Neuronal stem cell (in vitro differentiated cells): ENCODE measurements at regions not wholly inside any gene's neighbourhood (a gene's known extent, or its start where the extent isn't known, plus 50 kb on each side); places are given as distances from the start of the nearest gene placed in this dataset.
"Not testable (repeated sequence)": the region's sequence is repeated elsewhere in the genome, so short reads cannot be mapped to it uniquely, and the experiment has no call there.

Experiments
- DNase-seq: peaks from one replicate; pipeline ENCODE4 v3.0.0-alpha.2; 2013; ENCODE audit warnings: low spot score
- H2AFZ ChIP-seq: one replicate; pipeline ENCODE4 v1.6.1; 2013; ENCODE audit warnings: mild to moderate bottlenecking, low read length, inconsistent platforms
- H2AK5ac ChIP-seq: 2 replicates; pipeline ENCODE4 v1.6.1; 2013; ENCODE audit warnings: low read depth, mild to moderate bottlenecking, inconsistent platforms, low read length, moderate library complexity, mixed read lengths
- H2BK120ac ChIP-seq: 2 replicates; pipeline ENCODE4 v1.6.1; 2013; ENCODE audit warnings: low read depth, mild to moderate bottlenecking, inconsistent platforms, low read length, moderate library complexity, mixed read lengths
- H2BK12ac ChIP-seq: one replicate; pipeline ENCODE4 v1.6.1; 2013; ENCODE audit warnings: low read length, inconsistent platforms
- H2BK15ac ChIP-seq: 2 replicates; pipeline ENCODE4 v1.6.1; 2013; ENCODE audit warnings: mild to moderate bottlenecking, low read length, inconsistent platforms, mixed read lengths
- H2BK5ac ChIP-seq: one replicate; pipeline ENCODE4 v1.6.1; 2013; ENCODE audit warnings: inconsistent platforms, mild to moderate bottlenecking, low read length, moderate library complexity
- H3K14ac ChIP-seq: one replicate; pipeline ENCODE4 v1.6.1; 2013; ENCODE audit warnings: low read length, inconsistent platforms
- H3K18ac ChIP-seq: 2 replicates; pipeline ENCODE4 v1.6.1; 2013; ENCODE audit warnings: low read length, inconsistent platforms
- H3K23ac ChIP-seq: 2 replicates; pipeline ENCODE4 v1.6.1; 2013; ENCODE audit warnings: low read depth, mild to moderate bottlenecking, mixed read lengths, low read length, inconsistent platforms; ENCODE audit not compliant: poor library complexity
- H3K27ac ChIP-seq: replicated peaks from 3 replicates; pipeline ENCODE4 v1.5.1; 2013; ENCODE audit warnings: low read length, inconsistent platforms
- H3K27me3 ChIP-seq, 3 experiments: 2 replicates each; pipeline ENCODE4 v1.6.1; 2013; ENCODE audit warnings: low read length in 3 of 3, mild to moderate bottlenecking in 2 of 3, inconsistent platforms in 1 of 3, low read depth in 1 of 3, mixed read lengths in 1 of 3, moderate library complexity in 1 of 3; ENCODE audit not compliant: control insufficient read depth in 3 of 3, insufficient read depth in 3 of 3
- H3K36me3 ChIP-seq, 2 donors: replicated peaks in 1 of 2; 2 replicates each; pipeline ENCODE4 v1.6.1; 2013; ENCODE audit warnings: low read length in 2 of 2; ENCODE audit not compliant: control insufficient read depth in 2 of 2, insufficient read depth in 2 of 2
- H3K4ac ChIP-seq: 2 replicates; pipeline ENCODE4 v1.6.1; 2013; ENCODE audit warnings: inconsistent platforms, mild to moderate bottlenecking, low read length, moderate library complexity
- H3K4me1 ChIP-seq, 2 donors: 1 replicate in 1 of 2; 2 replicates in 1 of 2; pipeline ENCODE4 v1.6.1; 2013; ENCODE audit warnings: low read length in 2 of 2, low read depth in 1 of 2; ENCODE audit not compliant: control insufficient read depth in 2 of 2, insufficient read depth in 1 of 2
- H3K4me2 ChIP-seq: one replicate; pipeline ENCODE4 v1.6.1; 2013; ENCODE audit warnings: mild to moderate bottlenecking, low read length, inconsistent platforms; ENCODE audit not compliant: insufficient read depth, poor library complexity, severe bottlenecking
- H3K4me3 ChIP-seq, 2 donors: 2 replicates each; pipeline ENCODE4 v1.5.1; 2013; ENCODE audit warnings: low read length in 2 of 2, mild to moderate bottlenecking in 2 of 2, inconsistent platforms in 1 of 2, moderate library complexity in 1 of 2
- H3K79me1 ChIP-seq: one replicate; pipeline ENCODE4 v1.6.1; 2013; ENCODE audit warnings: low read depth, mild to moderate bottlenecking, inconsistent platforms, low read length, moderate library complexity
- H3K9ac ChIP-seq: one replicate; pipeline ENCODE4 v1.6.1; 2013; ENCODE audit warnings: mild to moderate bottlenecking, low read depth, low read length, inconsistent platforms; ENCODE audit not compliant: poor library complexity
- H3K9me3 ChIP-seq, 2 donors: replicated peaks in 1 of 2; 2 replicates each; pipeline versions ENCODE3 to v1.6.1; 2013; ENCODE audit warnings: low read length in 2 of 2, mild to moderate bottlenecking in 2 of 2, inconsistent platforms in 1 of 2, low read depth in 1 of 2, mixed read lengths in 1 of 2, moderate library complexity in 1 of 2; ENCODE audit not compliant: control insufficient read depth in 2 of 2, insufficient read depth in 1 of 2
- H4K8ac ChIP-seq: one replicate; pipeline ENCODE4 v1.6.1; 2013; ENCODE audit warnings: low read depth, mild to moderate bottlenecking, inconsistent platforms, low read length, moderate library complexity
- H4K91ac ChIP-seq: one replicate; pipeline ENCODE4 v1.6.1; 2013; ENCODE audit warnings: low read length, low read depth, mild to moderate bottlenecking, inconsistent platforms; ENCODE audit not compliant: poor library complexity
- WGBS, 2 donors: extraction: QIAGEN DNeasy Blood & Tissue Kit; methylation state at CpG; one replicate each; pipeline ENCODE4 v1.1.7; 2013; ENCODE audit warnings: missing lambda C conversion rate in 2 of 2, mixed read lengths in 1 of 2; ENCODE audit not compliant: insufficient read length in 2 of 2, insufficient replicate concordance in 1 of 2; ENCODE audit errors: extremely low coverage in 2 of 2; 5-methylcytosine and 5-hydroxymethylcytosine counted together

DNA sequence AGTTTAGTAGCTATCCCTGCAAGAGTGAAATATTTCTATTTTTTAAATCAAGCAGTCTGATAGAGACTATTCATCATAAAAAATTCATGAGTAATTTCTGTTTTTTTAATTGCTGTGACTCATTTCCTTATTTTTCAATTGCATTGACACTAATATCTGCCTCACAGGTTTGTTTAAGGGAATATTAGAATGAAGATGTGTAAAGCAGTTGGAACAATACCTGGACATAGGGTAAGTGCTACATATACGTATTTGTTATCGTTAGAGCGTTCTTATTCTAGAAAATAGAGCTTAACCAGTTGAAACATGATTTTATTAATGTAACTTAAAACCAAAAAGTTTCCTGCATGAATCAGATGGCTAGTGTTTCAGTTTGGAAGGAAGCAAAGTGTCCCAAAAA lies 2211.3 kb downstream of the PCDH7 start:
- H3K18ac ChIP-seq: no peak overlapping the region
- no peak overlapping the region for H3K4me2 ChIP-seq
- H3K9me3 ChIP-seq: no peaks in the 10 kb centered on the region
- H3K79me1 ChIP-seq: no peaks in the 10 kb centered on the region
- no peak overlapping the region for H2BK5ac ChIP-seq
- no peak overlapping the region for H4K8ac ChIP-seq
- H3K4me1 ChIP-seq: no peaks in the 10 kb centered on the region
- no peak overlapping the region for H3K14ac ChIP-seq
- H2BK12ac ChIP-seq: no peak overlapping the region
- H3K4me3 ChIP-seq: no peak overlapping the region
- H3K36me3 ChIP-seq: no peaks in the 10 kb centered on the region
- H2AFZ ChIP-seq: no peak overlapping the region
- no peaks in the 10 kb centered on the region for H3K27me3 ChIP-seq
- WGBS, 2 donors: no CpG with 5 or more reads among the region's 3 CpGs
- no peak overlapping the region for H2BK120ac ChIP-seq
- no peak overlapping the region for H3K4ac ChIP-seq
- no peak overlapping the region for H4K91ac ChIP-seq
- H3K23ac ChIP-seq: no peak overlapping the region
- no peak for DNase-seq
- no peak overlapping the region for H3K27ac ChIP-seq
- H3K9ac ChIP-seq: no peak overlapping the region
- H2BK15ac ChIP-seq: no peak overlapping the region
- H2AK5ac ChIP-seq: no peak overlapping the region

DNA sequence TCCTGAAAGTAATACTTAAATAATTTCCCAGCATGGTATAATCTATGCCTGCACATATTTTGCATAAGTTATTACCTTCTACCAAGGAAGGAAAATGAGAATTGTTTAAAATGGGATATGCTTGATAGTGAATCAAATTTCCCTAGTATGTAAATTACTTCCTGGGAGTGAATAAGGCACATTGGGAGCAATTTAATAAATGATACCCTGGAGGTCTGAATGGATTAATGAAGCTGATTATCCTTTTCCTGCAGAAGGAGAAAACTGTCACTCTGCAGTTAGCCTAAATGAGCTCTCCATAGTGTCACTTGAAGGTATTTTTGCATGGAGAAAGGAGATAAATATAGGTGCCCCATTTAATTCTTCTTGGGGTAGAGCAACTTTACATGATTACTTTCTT lies 2212.0 kb downstream of the PCDH7 start:
- H3K4me3 ChIP-seq: no peak overlapping the region
- no peak overlapping the region for H4K91ac ChIP-seq
- H3K79me1 ChIP-seq: no peaks in the 10 kb centered on the region
- no peaks in the 10 kb centered on the region for H3K27me3 ChIP-seq
- no peak overlapping the region for H2BK5ac ChIP-seq
- no peak overlapping the region for H2BK12ac ChIP-seq
- no peaks in the 10 kb centered on the region for H3K4me1 ChIP-seq
- H3K27ac ChIP-seq: no peak overlapping the region
- no peak overlapping the region for H3K14ac ChIP-seq
- H4K8ac ChIP-seq: no peak overlapping the region
- no peak overlapping the region for H3K9ac ChIP-seq
- no peak for DNase-seq
- no peaks in the 10 kb centered on the region for H3K9me3 ChIP-seq
- H3K18ac ChIP-seq: no peak overlapping the region
- H2AFZ ChIP-seq: no peak overlapping the region
- no peak overlapping the region for H2BK120ac ChIP-seq
- no peak overlapping the region for H3K4ac ChIP-seq
- no peak overlapping the region for H2AK5ac ChIP-seq
- H3K23ac ChIP-seq: no peak overlapping the region
- no peak overlapping the region for H3K4me2 ChIP-seq
- no peaks in the 10 kb centered on the region for H3K36me3 ChIP-seq
- no peak overlapping the region for H2BK15ac ChIP-seq

DNA sequence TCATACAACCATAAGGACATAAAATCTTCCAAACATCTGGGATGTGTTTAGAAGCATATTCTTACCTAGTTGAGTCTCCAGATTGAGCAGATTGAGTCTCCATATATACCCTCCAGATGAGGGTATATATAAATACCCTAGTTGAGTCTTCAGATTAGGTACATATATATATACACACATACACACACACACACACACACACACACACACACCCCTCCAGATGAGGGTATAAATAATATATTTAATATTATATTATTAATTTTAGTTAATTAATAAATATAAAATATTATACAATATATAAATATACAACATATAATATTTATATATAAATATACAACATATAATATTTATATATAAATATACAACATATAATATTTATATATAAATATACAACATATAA lies 2219.1 kb downstream of the PCDH7 start:
- not testable (repeated sequence) for H3K9ac ChIP-seq, H3K23ac ChIP-seq, H2BK120ac ChIP-seq, H3K4me2 ChIP-seq, H2BK12ac ChIP-seq, H3K79me1 ChIP-seq, H3K27ac ChIP-seq, H3K4me3 ChIP-seq, H4K91ac ChIP-seq, H3K4me1 ChIP-seq, H3K14ac ChIP-seq, H4K8ac ChIP-seq, H3K4ac ChIP-seq, H2AFZ ChIP-seq, H2BK5ac ChIP-seq, H3K18ac ChIP-seq, H2BK15ac ChIP-seq, H3K27me3 ChIP-seq, H3K9me3 ChIP-seq, H2AK5ac ChIP-seq, DNase-seq, H3K36me3 ChIP-seq

DNA sequence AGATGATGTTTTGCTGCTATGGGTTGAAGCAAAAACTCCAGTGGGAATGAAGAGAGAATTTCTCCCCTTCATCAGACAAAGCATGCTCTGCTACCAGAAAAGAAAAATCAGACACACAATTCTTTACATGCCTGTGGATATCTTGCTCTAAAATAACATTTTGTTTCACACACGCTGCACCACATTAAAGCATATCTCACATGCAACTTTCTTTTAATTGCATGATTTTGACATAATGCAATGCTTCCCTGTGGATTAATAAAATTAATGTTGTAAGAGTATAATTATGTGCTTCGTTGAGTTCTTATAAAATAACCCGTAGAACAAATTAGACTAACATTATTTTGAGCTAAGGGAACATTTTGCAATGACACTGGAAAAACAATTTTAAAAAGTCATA lies 2230.7 kb downstream of the PCDH7 start:
- Histone ChIP-seq H3K27me3 (no peaks in the 10 kb centered on the region), H3K9me3 (no peaks in the 10 kb centered on the region), H4K91ac (no peak overlapping the region), H3K36me3 (no peaks in the 10 kb centered on the region), H2BK15ac (no peak overlapping the region), H3K9ac (no peak overlapping the region), H3K4me2 (no peak overlapping the region), H4K8ac (no peak overlapping the region), H3K4ac (no peak overlapping the region), H2AFZ (no peak overlapping the region), H2AK5ac (no peak overlapping the region), H3K23ac (no peak overlapping the region), H2BK120ac (no peak overlapping the region), H3K4me3 (no peak overlapping the region), H3K79me1 (no peaks in the 10 kb centered on the region), H2BK12ac (no peak overlapping the region), H3K4me1 (no peaks in the 10 kb centered on the region), H2BK5ac (no peak overlapping the region), H3K18ac (no peak overlapping the region), H3K27ac (no peak overlapping the region), H3K14ac (no peak overlapping the region)
- DNase-seq: no peak
- no CpG with 5 or more reads among the region's 3 CpGs for WGBS, 2 donors
